GM19239 (cell line): ENCODE measurements at regions not wholly inside any gene's neighbourhood (a gene's known extent, or its start where the extent isn't known, plus 50 kb on each side); places are given as distances from the start of the nearest gene placed in this dataset.

Experiments
- DNase-seq: peaks from one replicate; pipeline ENCODE4 v3.0.0; 2011; ENCODE audit warnings: low spot score; ENCODE audit not compliant: insufficient read length
- FAIRE-seq: peaks from 2 replicates; lab custom pipeline; 2011; peaks lifted over from hg19 to GRCh38; lab: Jason Lieb, UNC

DNA sequence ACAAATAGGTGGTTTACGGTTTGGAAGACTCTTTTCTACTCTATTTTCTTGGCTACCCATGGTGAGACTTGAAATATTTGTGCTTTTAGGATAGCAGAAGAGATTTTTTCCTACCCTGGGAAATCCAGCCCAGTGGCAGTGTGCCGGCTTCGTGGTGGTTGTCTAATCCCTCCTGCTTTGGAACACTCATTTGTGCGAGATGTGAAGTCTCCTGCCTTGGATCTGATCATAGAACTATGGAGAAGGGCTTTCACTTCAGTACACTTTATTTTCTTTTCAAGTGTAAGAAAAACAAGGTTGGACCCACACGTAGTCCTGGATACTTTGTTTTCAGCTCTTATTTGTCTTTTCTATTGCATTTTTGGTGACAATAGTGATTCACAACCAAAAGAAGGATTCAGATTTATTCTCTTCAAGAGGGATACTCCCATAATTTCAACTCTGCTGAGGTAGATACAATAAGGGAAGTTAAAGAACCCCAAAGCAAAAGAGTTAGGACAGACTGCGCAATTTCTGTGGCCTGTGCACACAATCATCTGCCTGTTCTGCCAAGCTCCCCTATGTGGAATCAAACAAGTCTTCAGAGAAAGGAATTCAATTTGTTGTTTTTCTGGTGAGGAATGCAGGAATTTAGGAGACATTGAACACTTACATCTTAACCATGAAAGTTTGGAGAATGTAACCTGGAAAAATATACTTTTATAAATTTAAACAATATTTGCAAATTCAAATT lies 413.2 kb downstream of the GJA1 start:
- DNase-seq (no peak), FAIRE-seq (no peak)

DNA sequence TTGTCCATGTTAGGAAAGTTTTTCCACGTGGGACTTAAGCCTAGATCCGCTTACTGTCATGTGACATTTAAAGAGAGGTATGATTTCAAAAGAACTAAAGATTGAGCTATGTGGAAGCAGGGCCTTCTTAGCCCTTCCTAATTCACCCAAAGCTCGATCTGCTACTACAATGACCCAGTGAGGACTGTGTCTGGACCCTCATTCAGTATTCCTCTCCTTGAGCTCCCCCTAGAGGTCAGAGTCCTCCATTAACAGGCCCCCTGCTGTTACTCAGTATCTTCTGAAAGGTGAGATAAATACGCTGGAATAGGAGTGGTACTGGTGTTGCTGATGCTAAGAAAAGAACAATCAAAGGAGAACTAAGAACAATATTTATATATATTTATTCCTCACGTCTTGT lies 414.0 kb downstream of the GJA1 start:
- FAIRE-seq (peak; percentile 69), DNase-seq (peak; percentile 27)

DNA sequence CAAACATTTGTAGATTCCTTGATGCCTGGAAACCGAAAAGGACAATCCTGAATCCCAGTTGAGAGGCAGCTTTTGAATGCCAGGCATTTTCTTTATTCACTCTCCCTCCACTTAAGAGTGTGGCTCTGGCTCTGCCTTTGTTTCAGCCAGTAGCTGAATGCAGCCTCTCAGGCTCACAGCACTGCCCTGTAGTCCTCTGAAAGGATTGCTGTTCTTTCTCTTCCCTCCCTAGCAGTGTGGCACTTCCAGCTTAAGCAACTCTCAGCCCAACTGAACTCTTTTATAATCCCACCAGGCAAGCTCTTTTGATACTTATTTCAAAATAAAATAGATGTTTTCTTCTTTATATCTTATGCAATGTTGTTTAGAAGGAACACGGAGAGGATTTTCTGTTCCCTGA lies 415.6 kb downstream of the GJA1 start:
- DNase-seq (no peak), FAIRE-seq (no peak)

DNA sequence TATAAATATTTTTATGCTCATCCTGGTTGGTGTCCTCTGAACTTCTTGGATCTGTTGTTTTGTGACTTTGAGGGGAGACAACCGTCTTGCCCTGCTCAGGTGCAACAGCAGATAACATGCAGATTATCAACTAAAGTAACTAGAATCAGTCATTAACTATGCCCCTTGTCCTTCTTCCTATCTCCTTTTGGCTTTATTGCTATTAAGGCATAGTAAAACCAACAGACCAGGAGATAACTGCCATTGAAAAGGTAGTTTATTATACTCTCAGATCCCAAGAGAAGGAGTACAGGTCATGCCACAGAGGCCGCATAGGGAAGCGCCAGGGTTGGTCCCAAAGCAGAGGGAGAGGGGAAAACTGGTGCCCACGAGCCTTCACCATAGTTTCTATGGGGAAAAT lies 418.2 kb downstream of the GJA1 start:
- no peak for FAIRE-seq
- no peak for DNase-seq

DNA sequence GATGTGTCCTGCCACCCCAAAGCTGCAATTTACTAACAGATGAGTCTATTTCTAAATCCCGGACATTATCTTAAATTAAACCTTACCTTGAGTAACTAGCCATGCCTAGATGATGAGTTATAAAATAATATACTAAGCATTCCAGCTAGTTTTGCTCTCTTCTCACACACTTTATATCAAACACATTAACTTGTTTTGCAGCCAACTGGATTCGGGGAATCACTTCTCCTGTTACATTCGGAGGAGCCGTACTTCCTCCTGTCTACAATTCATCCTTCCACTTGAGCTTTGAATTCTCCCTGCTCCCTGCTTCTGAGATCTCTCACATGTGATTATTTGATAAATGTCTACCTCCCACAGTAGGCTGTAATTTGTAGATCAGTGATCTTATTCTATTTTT lies 420.1 kb downstream of the GJA1 start:
- DNase-seq (no peak), FAIRE-seq (no peak)

DNA sequence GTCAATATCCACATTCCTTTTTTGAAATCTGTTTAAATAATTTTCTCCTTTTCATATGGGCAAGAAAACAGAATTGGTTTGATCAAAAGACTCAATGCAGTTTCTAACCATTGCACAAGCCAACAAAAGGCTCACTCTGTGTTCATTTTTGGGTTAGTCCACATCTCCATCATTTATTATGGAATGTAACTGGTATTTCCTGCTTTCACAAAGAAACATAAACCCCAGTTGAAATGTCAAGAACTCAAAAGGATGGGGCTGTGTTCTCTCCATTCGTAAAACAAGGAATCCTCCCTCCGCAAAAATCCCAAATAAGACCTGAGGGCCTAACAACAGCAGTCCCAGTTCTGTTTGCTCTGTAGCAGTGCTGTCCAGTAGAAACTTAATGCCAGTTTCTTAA lies 420.9 kb downstream of the GJA1 start:
- DNase-seq = no peak
- no peak for FAIRE-seq

DNA sequence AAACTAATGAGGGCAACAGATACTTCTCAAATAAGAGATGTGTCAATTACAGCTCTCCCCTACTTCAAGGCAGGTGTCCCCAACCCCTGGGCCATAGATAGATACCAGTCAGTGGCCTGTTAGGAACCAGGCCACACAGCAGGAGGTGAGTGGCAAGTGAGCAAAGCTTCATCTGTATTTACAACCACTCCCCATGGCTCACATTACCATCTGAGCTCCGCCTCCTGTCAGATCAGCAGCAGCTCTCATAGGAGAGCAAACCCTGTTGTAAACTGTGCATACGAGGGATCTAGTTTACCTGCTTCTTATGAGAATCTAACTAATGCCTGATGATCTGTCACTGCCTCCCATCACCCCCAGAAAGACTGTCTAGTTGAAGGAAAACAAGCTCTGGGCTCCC lies 422.1 kb downstream of the GJA1 start:
- FAIRE-seq (no peak), DNase-seq (no peak)

DNA sequence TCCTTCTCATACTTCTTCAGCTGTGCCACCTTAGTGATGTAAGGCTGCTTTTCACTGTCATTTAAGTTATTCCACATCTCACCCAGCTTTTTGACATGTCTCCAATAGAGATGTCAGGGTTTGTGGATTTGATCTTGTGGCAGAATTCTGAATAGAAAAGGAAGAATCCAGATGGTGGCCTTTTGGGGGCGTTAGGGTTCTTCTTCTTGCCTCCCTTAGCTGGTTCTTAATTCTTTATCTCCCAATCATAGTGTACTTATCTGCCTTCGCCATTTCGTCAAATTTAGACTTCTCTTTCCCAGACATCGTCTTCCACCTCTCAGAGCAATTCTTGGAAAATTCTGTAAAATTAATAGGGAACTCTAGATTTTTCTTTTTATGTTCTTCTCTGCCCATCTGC lies 422.9 kb downstream of the GJA1 start:
- DNase-seq = no peak
- FAIRE-seq = no peak

DNA sequence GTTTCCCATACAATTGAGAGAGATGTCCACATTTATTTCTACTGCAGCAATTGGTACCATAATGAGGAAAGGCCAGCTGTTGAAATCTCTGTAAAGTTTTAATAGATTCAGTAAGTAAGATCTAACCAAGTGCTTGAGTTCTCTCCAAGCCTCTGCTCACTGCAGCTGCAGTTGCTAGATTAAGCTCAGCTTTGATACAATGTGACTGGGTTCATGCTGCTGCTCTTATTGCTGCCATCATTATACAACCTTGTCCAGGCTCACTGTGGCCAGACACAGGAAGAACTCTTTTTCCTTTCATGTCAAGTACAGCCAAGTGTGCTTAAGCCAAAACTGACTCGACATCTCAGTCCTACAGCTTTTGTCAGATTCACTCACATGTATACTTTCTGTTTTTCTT lies 423.5 kb downstream of the GJA1 start:
- DNase-seq (no peak), FAIRE-seq (no peak)

DNA sequence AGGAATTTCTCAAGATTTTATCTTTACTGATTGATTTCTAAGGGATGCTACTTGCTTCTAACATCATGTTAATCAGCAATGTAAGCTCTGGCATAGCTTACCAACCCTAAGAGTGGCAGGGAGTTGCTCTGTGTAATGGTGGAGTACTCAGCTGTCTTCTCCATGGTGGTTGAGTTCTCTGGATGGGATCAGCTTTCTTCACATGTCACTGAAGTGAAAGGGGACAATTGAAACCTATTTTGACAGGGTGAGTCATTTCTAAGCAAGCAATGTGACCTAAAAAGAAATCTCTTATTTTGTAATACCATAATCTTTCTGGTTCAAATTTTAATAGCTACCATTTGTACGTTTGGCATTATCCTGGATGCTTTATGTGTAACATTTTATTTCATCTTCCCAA lies 430.4 kb downstream of the GJA1 start:
- no peak for DNase-seq
- FAIRE-seq = no peak

DNA sequence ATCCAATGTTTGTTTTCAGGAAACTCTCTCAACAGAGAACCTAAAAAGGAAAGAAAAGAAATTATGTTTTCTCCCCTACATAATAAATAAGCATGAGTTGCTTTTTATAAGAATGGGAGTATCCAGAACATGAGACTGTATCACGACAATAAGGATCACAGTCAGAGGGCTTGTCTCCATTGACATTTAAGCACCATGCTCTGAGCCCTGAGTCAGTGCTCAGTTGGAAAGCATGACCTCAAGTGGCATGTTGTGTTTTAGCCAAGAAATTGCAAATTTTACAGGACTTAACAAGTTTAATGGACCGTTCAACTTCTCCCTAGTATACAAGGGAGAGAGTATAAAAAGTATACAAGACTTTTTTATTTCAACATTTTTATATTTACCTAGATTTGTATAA lies 431.6 kb downstream of the GJA1 start:
- FAIRE-seq (no peak), DNase-seq (no peak)

DNA sequence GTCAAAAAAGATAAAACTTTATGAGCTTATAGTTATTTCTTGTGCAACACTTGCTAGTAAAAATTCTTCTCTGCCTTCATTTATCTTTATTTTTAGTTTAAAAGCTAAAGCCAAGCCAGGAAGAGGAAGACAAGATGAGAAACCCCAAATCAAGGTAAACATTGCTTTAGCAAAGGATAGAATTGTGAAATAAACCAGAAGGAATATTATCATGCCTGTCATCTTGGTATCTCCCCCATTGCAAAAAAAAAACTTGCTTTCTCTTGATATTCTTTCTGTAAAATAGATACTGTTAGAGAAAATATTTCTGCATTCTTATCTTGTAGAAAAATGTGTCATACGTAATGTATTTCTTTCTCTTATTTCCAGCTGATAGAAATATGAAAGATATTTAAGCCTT lies 432.8 kb downstream of the GJA1 start:
- FAIRE-seq (no peak), DNase-seq (no peak)

DNA sequence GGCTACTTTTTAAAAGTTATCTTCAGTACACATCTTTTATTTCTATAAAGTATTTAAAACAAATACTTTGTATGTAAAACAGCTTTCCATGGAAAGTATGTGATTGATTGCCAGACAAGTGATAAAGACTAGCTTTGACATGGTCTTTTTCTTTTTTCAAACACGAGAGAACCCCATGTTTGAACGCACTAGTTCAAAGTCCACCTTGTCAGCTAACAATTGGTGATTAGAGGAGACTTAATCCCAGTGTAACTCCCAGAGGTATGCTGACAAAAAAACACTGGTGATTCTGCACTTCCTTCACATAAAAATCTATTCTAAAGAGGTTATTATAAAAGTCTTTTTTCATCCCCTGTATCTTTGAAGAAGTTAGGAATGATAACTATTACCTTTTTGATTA lies 438.1 kb downstream of the GJA1 start:
- FAIRE-seq (no peak), DNase-seq (no peak)

DNA sequence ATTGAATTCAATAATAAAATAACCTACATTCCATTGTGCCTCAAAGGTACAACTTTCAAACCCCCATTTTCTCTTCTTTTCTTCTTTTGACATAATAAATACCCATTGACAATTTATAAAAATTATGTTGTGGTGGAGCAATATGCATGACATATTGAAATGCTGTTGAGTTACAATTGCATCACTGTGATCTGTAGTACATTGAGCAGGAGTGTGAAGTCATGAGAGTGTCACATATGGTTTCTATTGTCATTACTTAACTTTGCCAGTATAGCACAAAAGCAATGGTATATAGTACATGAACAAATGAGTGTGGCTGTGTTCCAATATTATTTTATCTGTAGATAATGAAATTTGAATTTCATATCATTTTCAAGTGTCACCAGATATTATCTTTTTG lies 441.3 kb downstream of the GJA1 start:
- DNase-seq (no peak), FAIRE-seq (no peak)

DNA sequence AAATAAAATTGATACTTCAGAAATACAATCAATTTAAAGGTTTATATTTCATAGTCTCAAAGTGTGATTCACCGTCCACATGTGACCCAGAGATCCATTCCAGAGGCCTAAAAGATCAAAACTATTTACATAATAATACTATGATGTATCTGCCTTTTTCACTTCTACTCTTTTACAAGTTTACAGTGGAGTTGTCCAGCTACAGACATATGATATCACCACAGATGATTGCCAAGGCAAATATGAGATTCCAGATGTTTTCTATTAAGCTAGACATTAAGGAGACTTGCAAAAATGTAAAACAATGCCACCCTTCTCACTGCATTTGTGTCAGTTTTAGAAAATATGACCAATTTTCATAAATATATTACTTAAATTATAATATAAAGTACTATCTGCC lies 443.7 kb downstream of the GJA1 start:
- no peak for FAIRE-seq
- DNase-seq = no peak

DNA sequence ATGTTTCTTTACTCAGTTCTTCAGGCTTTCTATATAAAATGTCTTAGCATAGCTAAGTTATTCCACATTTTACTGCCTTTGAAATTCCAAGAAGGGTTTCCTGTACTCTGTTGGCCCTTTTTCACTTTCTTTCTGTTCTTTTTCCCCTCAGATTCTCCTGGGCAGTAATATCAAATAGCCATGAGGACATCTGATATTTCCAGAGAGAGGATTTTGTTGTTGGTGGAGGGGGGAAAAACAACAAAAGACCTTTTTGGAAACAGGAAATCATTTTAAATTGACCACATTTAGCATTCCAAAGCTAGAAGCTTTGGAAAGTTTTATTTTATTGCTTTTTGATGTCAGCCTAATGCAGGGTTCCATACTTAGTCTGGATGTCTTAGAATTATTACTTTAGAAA lies 445.4 kb downstream of the GJA1 start:
- DNase-seq = no peak
- no peak for FAIRE-seq

DNA sequence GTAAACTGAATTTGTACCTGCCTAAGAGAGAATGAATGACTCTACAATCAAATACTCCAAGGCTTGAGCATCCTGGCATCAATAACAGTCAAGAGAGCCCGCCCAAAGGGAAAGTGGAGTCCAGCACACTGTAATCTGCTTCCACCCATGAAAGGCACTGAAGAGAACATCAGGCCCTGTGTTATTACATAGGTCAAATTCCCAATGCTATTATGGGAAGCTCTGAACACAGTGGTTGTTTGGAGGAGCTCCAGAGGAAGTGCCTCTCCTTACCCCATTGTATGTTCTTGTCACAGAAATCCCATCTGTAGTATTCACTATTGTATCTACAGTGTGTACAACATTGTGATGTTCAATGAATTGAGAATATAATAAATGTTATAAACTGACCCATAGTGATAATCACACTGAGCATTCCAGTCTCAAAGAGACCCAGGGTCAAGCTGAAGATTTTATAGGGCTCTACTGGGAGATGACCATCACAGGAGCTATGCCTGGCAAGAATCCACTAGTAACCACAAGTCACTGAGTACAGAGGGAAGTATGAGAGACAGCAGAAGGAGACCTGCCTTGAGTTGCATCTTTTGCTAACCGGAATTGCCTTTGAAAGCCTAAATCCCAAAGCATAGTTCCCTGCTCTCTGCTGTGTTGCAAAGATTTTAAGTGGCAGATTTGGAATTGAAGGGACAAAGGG lies 446.7 kb downstream of the GJA1 start:
- DNase-seq (no peak), FAIRE-seq (no peak)

DNA sequence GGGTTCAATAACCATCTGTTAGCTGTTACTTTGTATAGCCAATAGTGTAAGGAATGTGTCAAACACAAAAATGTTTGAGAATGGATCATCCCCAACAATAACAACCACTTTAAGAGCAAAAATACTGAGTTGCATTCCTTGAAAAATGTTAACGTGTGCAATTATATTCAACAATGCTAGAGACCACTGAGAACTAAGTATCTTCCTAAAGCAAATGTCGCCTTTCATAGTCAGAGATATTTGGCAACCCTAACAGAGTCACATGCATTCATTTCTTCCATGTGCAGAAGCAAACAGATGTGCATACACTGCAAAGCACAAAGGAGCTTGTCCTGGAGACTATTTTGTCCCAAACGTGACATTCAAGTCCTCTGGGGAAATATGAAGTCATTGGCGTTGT lies 448.6 kb downstream of the GJA1 start:
- FAIRE-seq (no peak), DNase-seq (no peak)

DNA sequence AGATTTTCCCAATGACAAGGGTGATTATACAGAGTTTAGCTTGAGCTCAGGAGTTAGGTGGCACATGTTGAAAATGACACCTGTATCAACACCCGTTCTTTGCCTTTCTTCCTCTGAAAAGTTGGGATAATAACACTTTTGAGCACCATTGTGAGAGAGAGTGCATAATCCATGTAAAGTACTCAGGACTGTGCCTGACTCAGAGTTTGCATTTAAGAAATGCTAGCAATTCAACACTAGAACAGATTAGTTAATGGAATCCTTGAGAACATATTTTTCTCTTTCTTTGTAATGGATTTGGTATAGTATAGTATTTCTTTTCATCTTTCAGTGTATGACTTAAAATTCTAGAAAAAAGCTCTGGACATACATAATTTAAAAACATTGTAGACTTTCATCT lies 449.2 kb downstream of the GJA1 start:
- DNase-seq (no peak), FAIRE-seq (no peak)

DNA sequence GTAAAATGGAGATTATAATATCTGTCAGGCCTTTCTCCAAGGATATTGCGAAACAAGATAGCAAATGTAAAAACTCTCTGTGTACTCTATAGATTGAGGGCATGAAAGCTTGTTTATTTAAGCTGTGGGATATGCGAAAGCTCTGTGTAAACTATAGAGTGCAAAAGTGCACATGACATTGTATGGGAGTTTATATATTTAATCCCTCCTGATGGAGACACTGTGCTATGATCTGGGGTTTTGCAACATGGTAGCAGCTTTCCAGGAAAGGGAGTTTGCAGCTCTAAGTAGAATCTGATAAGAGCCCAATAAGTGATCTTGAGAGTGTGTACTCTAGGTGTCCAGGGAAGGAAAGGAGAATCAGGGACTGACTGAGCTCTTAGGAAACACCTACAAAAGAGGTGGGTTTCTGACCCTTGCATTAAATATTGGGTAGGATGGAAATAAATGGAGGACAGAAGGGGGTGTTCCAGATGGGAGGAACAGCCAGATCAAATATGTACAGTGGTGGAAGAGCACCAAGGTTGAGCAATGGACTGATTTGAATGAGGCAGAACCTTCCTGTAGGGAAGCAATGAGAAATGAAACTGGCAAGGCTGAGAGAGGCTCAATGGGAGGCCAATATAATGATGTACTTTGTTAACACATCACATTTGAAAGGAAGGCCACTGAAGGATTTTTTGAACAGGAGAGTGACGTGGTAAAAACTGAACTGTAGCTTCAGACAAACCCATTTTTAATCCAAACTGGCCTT lies 450.1 kb downstream of the GJA1 start:
- DNase-seq = no peak
- FAIRE-seq = no peak

DNA sequence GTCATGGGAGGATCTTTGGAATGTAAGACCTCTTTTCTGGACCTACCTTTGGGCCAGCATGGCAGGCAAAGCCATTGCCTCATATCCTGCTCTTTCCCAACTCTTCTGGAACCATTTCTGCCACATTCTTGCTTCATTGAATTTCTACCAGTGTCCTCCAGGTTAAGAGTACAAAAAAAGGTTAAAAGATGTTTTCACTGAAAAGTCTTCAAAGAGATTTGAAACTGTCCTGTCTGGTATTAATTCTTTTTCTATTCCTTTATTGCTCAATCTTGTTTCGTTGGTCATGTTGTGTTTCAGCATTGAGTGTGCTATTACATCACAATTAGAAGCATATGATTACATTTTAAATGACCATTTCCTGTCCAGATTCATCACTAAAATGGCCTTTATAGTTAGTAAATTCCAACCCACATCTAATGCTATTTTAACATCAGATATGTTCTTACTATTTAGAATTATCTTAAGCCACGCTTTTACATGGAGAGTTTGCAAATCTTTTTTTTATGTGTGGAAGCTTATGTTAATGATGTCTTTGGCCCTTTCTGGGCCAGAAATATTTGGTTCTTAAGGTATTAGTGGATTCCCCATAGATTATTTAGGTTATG lies 450.9 kb downstream of the GJA1 start:
- no peak for FAIRE-seq
- DNase-seq = no peak
